CD1c-positive myeloid dendritic cell (primary cell): ENCODE measurements at regions not wholly inside any gene's neighbourhood (a gene's known extent, or its start where the extent isn't known, plus 50 kb on each side); places are given as distances from the start of the nearest gene placed in this dataset.

Experiments used
- DNase-seq: peaks from one replicate; pipeline ENCODE4 v3.0.0-alpha.2; 2016; ENCODE audit errors: extremely low spot score

- DNase-seq: no peak
Measured at GRCh38 chr21:27513825-27514224, 546.9 kb upstream of the ADAMTS5 start.

DNA sequence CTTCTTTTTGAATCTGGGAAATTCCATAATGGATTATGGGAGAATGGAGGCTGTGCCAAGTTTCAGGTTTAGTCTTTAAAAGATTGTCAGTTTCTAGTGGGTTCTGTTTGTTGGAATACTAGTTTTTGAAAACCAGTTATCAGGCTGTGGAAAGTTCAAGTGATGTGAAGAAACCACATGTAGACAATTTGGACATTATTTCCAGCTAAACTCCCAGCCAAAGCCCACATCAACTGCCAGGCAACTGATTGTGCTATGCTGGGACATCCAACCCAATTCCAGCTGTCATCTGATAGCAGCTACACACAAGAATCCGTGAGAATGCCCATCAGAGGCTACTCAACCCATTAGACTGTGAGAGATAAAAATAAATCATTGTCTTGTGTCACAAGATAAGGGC, 546.1 kb upstream of the ADAMTS5 start:
- no peak for DNase-seq

- no peak for DNase-seq
Measured at GRCh38 chr21:27511233-27511632, 544.3 kb upstream of the ADAMTS5 start.

GRCh38 chr21:27507695-27508094, 540.8 kb upstream of the ADAMTS5 start:
- no peak for DNase-seq

GRCh38 chr21:27505516-27505915, 538.6 kb upstream of the ADAMTS5 start:
- DNase-seq: no peak

GRCh38 chr21:27502801-27503200, 535.9 kb upstream of the ADAMTS5 start:
- no peak for DNase-seq

DNA sequence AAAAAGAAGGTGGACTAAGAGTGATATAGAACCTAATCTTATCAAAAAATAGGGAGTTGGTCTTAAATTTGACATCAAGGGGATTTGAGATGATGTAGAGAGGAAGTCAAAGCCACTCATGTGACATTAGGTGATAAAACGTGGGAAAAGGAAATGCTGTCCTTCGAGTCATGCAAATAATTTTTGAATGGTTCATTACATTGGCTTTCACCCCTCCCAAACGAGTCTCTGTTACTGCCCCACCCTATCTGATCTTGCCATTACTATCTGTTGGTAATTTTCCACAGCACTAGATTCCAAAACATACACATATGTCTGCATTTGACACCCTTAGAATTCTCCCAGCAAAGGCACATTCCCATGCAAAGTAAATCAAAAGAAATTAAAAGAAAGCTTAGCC, 531.1 kb upstream of the ADAMTS5 start:
- DNase-seq: no peak

DNA sequence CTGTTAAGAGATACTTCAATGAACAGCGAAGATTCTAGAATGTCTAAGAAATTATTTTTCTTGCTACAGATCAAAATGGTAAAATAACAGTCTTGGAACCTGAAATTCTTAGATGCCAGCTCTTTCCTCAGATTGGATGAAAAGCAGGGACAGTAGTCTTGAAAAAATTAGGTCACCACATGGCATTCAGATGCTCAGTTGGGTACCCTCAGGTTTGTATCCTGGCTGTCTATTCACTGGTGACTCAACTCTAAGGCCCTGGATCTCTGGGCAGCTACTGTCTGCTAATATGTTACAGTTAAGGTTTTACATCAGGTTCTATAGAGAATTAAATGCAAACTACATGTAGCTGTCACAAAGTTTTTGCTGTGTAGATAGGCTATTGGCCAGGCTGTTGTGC, 528.9 kb upstream of the ADAMTS5 start:
- DNase-seq: no peak

GRCh38 chr21:27493542-27493941, 526.7 kb upstream of the ADAMTS5 start:
- DNase-seq: no peak

DNA sequence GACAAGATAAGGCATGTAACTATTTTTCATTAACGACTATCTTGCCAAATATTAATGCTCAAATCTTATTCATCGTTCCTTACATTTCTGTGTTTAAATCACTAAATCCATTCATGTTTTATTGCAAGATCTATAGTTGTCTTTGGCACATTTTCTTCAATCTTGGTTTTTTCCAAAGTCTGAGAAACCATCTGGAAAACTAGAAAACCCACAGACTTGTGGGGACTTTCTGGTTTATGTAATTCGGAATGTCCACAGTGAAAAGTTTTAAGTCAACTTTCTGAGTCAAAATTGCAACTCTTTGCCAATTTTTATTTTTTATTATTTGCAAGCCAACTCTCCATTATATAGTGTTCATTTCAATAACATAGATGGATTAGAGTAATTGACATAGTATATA, 520.8 kb upstream of the ADAMTS5 start:
- no peak for DNase-seq

DNA sequence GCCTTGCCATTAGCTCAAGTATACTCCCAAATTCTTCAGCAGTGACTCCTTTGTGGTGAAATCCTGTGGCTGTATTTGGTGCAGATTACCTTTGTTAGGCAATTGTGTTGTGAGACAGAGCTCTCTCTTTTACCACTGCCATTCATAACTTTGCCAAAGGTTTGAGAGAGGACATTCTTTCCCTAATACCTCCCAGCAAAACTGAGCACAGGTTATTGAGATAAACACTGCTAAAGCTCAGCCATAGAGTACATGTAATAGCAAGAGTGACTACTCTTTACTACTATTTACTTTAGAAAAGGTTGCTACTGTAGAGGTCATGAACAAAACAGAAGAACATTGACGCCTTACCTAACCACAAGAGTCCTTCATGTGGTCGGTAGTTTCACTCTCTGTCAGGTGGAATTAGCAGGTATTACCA, 514.0 kb upstream of the ADAMTS5 start:
- no peak for DNase-seq

DNA sequence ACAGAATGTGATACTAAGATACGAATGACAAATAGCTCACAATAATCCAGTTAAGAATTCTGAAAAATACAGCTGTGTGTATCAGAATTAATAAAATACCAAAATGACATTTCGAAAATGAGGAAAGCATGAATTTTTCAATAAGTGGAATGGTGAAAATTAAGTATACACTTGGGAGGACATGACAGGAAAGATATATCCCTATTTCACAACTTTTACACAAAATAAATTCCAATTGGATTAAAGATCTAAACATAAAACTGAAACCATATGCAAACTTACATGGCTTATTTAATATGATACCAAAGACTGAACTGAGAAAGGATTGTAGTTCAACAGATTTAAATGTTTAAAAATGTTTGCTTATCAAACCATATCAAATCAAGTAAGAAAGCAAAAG, 510.4 kb upstream of the ADAMTS5 start:
- no peak for DNase-seq

DNA sequence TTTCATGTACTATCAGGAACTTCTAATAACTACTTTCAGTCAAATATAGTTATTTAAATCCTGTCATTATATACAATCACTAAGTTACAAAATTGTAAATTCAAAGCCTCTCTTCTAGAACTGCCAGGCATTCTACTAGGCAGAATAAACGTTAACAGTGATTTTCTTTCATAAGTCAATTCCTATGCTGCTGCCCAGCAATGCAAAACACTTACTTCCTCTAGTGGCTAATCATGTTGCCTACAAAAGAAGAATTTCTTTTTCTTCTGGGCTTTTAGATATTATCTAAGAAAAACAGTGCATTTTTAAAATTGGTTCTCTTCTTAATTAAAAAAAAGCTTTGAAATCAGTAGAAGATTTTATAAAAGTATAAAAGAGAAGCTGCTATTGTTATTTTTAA, 509.8 kb upstream of the ADAMTS5 start:
- DNase-seq: no peak

DNA sequence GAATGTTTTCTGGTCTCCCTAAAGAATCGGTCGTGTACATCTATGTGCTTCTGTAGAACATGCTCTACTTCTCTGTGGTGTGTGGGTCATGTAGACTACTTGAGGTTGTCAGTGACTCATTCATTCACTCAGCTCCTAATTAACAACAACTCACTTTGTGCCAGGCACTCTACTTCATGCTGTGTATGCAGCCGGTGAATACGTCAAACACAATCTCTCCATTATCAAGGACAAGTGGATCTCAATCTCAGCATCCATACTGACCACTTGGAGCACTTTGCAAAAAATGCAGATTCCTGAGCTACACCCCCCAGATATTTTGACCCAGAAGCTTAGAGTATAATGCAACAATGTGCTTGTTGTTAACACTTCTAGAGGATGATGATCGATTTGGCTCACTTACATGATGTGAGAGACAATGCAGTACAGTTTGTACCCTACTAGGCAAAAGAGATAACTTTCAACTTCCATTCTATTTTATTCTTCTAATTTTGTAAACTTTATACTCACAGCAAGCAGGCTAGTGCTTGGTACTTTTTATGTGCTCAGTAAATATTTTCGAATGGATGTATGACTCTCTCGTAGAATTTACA, 508.6 kb upstream of the ADAMTS5 start:
- no peak for DNase-seq

- DNase-seq: no peak
Measured at GRCh38 chr21:27467366-27467765, 500.5 kb upstream of the ADAMTS5 start.

DNA sequence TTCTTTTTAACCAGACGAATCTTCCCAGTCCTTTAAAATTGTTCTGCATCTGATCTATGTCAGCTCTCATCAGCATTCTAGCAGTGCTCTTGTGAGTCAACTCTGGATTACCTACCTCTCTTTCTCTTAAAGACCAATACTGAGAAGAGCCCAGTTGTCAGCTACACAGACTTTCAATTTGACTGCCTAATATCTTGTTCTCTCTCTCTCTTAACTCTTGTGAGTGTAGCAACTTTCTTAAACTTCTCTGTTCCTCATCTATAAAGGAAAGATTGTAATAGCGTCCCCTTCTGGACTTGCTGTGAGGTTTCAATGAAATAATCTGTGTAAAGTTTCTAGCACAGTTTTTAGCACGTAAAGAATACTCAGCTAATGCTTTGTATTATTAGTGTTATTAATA, 499.3 kb upstream of the ADAMTS5 start:
- no peak for DNase-seq

DNA sequence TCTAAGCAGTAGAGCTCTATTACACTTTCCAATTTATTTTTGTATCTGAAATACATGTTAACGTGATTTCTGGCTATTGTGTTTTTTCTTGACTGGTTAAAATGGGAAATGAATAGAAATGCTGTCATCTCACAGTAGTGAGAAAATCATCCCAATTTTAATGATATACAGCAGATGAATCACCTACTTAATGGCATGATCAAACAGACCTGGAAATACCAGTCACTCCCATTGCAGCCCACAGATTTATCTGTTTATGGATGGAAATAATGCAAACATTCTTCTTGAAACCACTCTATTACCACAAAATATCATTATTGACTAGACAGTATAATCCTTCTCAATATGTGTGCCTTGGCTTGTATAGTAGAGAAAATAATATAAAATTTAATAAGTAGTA, 497.8 kb upstream of the ADAMTS5 start:
- DNase-seq: no peak

GRCh38 chr21:27462726-27463125, 495.8 kb upstream of the ADAMTS5 start:
- DNase-seq: no peak

DNA sequence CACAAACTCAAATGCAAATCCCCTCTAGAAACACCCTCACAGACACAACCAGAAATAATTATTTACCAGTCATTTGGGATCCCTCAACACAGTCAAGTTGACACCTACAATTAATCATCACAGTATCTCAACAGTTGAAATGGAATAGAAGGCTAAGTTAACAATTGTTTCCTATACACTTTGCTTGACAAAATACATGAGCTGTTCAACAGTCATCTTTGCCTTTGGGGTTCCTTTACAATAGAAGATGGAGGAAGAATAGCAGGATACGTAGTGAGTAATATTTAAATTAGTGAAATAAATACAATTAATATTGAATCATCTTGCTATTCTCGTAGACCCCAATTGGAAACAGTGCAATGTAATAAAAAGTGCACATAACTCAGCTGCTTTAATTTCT, 487.3 kb upstream of the ADAMTS5 start:
- DNase-seq: no peak

DNA sequence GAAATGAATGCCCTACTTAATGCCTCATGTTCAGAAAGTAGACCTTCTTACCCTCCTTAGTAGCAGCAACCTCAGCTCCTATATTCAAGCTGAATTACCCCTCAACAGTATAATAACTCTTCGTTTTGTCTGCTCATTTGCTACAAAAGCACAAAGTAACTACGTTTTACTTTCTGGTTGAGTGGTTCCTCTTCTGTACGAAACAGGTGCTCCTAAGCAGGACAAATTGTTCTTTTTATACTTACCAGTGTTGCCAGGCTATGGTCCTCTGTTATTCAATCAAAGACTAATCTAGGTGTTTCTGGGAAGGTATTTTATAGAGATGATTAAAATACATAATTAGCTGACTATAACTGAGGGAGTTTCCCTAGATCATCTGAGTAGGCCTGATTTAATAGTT, 484.2 kb upstream of the ADAMTS5 start:
- DNase-seq: no peak

- DNase-seq: no peak
Measured at GRCh38 chr21:27450216-27450615, 483.3 kb upstream of the ADAMTS5 start.

- no peak for DNase-seq
Measured at GRCh38 chr21:27448960-27449359, 482.1 kb upstream of the ADAMTS5 start.

- DNase-seq: no peak
Measured at GRCh38 chr21:27447843-27448242, 481.0 kb upstream of the ADAMTS5 start.

DNA sequence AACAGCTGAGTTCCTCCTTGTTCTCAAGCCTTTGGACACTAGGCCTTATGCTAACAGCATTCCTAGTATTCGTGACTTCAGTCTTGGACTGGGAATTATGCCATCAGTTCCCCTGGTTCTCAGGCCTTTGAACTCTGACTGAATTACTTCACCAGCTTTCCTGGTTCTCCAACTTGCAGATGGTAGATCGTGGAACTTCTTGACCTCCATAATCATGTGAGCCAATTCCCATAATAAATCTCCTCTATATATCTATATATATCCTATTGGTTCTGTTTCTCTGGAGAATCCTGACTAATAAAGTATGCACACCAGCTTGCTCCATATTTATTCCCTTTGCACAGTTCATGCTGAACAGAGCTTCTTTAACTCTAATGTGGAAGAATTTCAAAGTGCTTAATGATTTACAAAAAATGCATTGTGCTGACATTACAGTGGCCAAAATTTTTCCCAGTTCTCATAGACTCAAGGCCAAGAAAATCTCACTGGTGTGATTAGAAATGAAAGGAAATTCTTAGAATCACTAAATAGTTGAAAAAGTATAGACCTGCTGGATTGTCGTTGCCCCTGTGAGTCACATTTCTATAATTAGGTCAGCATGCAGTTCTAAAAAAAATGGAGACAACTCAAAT, 462.9 kb upstream of the ADAMTS5 start:
- DNase-seq: no peak
